Fibroblast of gingiva (primary cell): ENCODE measurements at regions not wholly inside any gene's neighbourhood (a gene's known extent, or its start where the extent isn't known, plus 50 kb on each side); places are given as distances from the start of the nearest gene placed in this dataset.
"Not testable (repeated sequence)": the region's sequence is repeated elsewhere in the genome, so short reads cannot be mapped to it uniquely, and the experiment has no call there.

Source experiments
- DNase-seq: peaks from one replicate; pipeline ENCODE4 v3.0.0-alpha.2; 2011; ENCODE audit warnings: low read depth

GRCh38 chr1:174105086-174105485 is 54.2 kb upstream of the RABGAP1L start:
- DNase-seq: no peak

GRCh38 chr1:174103766-174104165 is 55.6 kb upstream of the RABGAP1L start:
- DNase-seq: no peak

- DNase-seq: not testable (repeated sequence)
Measured at GRCh38 chr1:174101976-174102375, 57.3 kb upstream of the RABGAP1L start.

GRCh38 chr1:174097426-174097825 is 61.9 kb upstream of the RABGAP1L start:
- no peak for DNase-seq

GRCh38 chr1:174093789-174094188 is 65.5 kb upstream of the RABGAP1L start:
- DNase-seq: not testable (repeated sequence)

GRCh38 chr1:174090471-174090870 is 68.3 kb upstream of the RC3H1 start:
- DNase-seq: no peak

- no peak for DNase-seq
Measured at GRCh38 chr1:174080819-174081218, 58.7 kb upstream of the RC3H1 start.

- DNase-seq: no peak
Measured at GRCh38 chr1:174079796-174080195, 57.6 kb upstream of the RC3H1 start.

GRCh38 chr1:174078916-174079315 is 56.8 kb upstream of the RC3H1 start:
- DNase-seq: not testable (repeated sequence)

GRCh38 chr1:174077749-174078490 is 55.8 kb upstream of the RC3H1 start:
- DNase-seq: no peak

GRCh38 chr1:174075245-174075692 is 53.1 kb upstream of the RC3H1 start:
- DNase-seq: no peak

- peak; percentile 26 for DNase-seq
Measured at GRCh38 chr1:174074757-174075156, 52.6 kb upstream of the RC3H1 start.

GRCh38 chr1:174072581-174072980 is 50.4 kb upstream of the RC3H1 start:
- DNase-seq: no peak
